ENCODE measurements at regions not wholly inside any gene's neighbourhood (a gene's known extent, or its start where the extent isn't known, plus 50 kb on each side); places are given as distances from the start of the nearest gene placed in this dataset.

- TF ChIP-seq MAX (IDR thresholded peaks at IDR 0.05) (no peak), NFE2L2 (conservative IDR thresholded peaks at IDR 0.05; ENCODE audit: low read length) (no peak), RNF2 (IDR thresholded peaks at IDR 0.05; ENCODE audit: borderline replicate concordance, low read depth) (no peak), POLR2A (IDR thresholded peaks at IDR 0.05; ENCODE audit: low read length) (no peak), JUN (IDR thresholded peaks at IDR 0.05) (no peak), ZSCAN20 (CRISPR knock-in tag; IDR thresholded peaks at IDR 0.05) (no peak)
- TF ChIP-seq, protein P1, sequence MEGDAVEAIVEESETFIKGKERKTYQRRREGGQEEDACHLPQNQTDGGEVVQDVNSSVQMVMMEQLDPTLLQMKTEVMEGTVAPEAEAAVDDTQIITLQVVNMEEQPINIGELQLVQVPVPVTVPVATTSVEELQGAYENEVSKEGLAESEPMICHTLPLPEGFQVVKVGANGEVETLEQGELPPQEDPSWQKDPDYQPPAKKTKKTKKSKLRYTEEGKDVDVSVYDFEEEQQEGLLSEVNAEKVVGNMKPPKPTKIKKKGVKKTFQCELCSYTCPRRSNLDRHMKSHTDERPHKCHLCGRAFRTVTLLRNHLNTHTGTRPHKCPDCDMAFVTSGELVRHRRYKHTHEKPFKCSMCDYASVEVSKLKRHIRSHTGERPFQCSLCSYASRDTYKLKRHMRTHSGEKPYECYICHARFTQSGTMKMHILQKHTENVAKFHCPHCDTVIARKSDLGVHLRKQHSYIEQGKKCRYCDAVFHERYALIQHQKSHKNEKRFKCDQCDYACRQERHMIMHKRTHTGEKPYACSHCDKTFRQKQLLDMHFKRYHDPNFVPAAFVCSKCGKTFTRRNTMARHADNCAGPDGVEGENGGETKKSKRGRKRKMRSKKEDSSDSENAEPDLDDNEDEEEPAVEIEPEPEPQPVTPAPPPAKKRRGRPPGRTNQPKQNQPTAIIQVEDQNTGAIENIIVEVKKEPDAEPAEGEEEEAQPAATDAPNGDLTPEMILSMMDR (IDR thresholded peaks at IDR 0.05) = no peak
- TF ChIP-seq, protein P2, sequence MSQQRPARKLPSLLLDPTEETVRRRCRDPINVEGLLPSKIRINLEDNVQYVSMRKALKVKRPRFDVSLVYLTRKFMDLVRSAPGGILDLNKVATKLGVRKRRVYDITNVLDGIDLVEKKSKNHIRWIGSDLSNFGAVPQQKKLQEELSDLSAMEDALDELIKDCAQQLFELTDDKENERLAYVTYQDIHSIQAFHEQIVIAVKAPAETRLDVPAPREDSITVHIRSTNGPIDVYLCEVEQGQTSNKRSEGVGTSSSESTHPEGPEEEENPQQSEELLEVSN (IDR thresholded peaks at IDR 0.05; ENCODE audit: borderline replicate concordance, low read depth) = no peak
Observed at GRCh38 chr11:21727102-21727501, 465.8 kb upstream of the ANO5 start.

All from A549 (cell line).